CD4-positive, alpha-beta T cell (primary cell): ENCODE measurements at regions not wholly inside any gene's neighbourhood (a gene's known extent, or its start where the extent isn't known, plus 50 kb on each side); places are given as distances from the start of the nearest gene placed in this dataset.

ENCODE experiments used
- ATAC-seq: fragments of 200-7000 bp; cut with Tn5 transposase; one replicate; pipeline ENCODE4 v1.10.0; 2022; ENCODE audit warnings: mild to moderate bottlenecking; ENCODE audit not compliant: poor library complexity
- CTCF ChIA-PET: fragments of 350-600 bp; sonication (Branson Sonifier 250); formaldehyde crosslinking; loops from one replicate; lab custom pipeline; 2021; ENCODE audit warnings: antibody characterized with exemption, inconsistent platforms; lab: Charles Lee
- POLR2A ChIA-PET: fragments of 350-600 bp; sonication (Branson Sonifier 250); formaldehyde crosslinking; loops from one replicate; lab custom pipeline; 2021; ENCODE audit warnings: antibody characterized with exemption, inconsistent platforms; lab: Charles Lee
- DNase-seq, 14 experiments: peaks; one replicate each; pipeline ENCODE4 v3.0.0-alpha.2; 2013 to 2020; ENCODE audit warnings: mixed read lengths in 2 of 14
- H3K27ac ChIP-seq, 2 donors: one replicate each; pipeline versions ENCODE4 v1.5.1 to v1.7.0; 2013; ENCODE audit warnings: low read length in 2 of 2, low read depth in 1 of 2, mild to moderate bottlenecking in 1 of 2
- H3K27me3 ChIP-seq, 2 experiments: 1 replicate in 1 of 2; 2 replicates in 1 of 2; pipeline versions ENCODE4 v1.6.1 to v1.7.0; 2013; ENCODE audit warnings: low read length in 2 of 2, control low read depth in 1 of 2, mild to moderate bottlenecking in 1 of 2, moderate library complexity in 1 of 2; ENCODE audit not compliant: insufficient read depth in 2 of 2, control insufficient read depth in 1 of 2
- H3K36me3 ChIP-seq: one replicate; pipeline ENCODE4 v1.6.1; 2013; ENCODE audit warnings: low read length, control low read depth; ENCODE audit not compliant: insufficient read depth
- H3K4me1 ChIP-seq: one replicate; pipeline ENCODE4 v1.6.1; 2013; ENCODE audit warnings: low read length, control low read depth; ENCODE audit not compliant: insufficient read depth
- H3K4me3 ChIP-seq: one replicate; pipeline ENCODE4 v1.5.1; 2013; ENCODE audit warnings: mild to moderate bottlenecking, low read length, moderate library complexity
- H3K9me3 ChIP-seq, 2 experiments: 1 replicate in 1 of 2; 2 replicates in 1 of 2; pipeline versions ENCODE4 v1.6.1 to v1.7.0; 2013; ENCODE audit warnings: low read length in 2 of 2, mild to moderate bottlenecking in 2 of 2, control low read depth in 1 of 2, moderate library complexity in 1 of 2; ENCODE audit not compliant: control insufficient read depth in 1 of 2, insufficient read depth in 1 of 2
- H3K27ac Mint-ChIP-seq: one replicate; pipeline ENCODE4 v1.8.0; 2020; ENCODE audit warnings: mixed read lengths
- H3K27me3 Mint-ChIP-seq: one replicate; pipeline ENCODE4 v1.8.0; 2021; ENCODE audit warnings: mixed read lengths
- H3K36me3 Mint-ChIP-seq: one replicate; pipeline ENCODE4 v1.8.0; 2021; ENCODE audit warnings: low read depth, mixed read lengths
- H3K4me1 Mint-ChIP-seq: one replicate; pipeline ENCODE4 v1.8.0; 2021; ENCODE audit warnings: low read depth, mixed read lengths
- H3K4me3 Mint-ChIP-seq: one replicate; pipeline ENCODE4 v1.8.0; 2020; ENCODE audit warnings: mild to moderate bottlenecking, mixed read lengths
- H3K9me3 Mint-ChIP-seq: one replicate; pipeline ENCODE4 v1.8.0; 2020; ENCODE audit warnings: mixed read lengths
- intact Hi-C, 2 experiments: fragments of 100-400 bp; cut with DNase I in 1 of 2; cut with micrococcal nuclease in 1 of 2; formaldehyde crosslinking; loops; one replicate each; pipeline versions ENCODE4 v1.15.1 to v1.9.0; 2023 to 2025; cut with DNase I, micrococcal nuclease
- TF ChIP-seq, protein P1 (sequence below): fragments of 200-600 bp; IDR thresholded peaks from one replicate; pipeline ENCODE4 v1.8.0; 2022; ENCODE audit warnings: antibody characterized with exemption, mild to moderate bottlenecking

DNA sequence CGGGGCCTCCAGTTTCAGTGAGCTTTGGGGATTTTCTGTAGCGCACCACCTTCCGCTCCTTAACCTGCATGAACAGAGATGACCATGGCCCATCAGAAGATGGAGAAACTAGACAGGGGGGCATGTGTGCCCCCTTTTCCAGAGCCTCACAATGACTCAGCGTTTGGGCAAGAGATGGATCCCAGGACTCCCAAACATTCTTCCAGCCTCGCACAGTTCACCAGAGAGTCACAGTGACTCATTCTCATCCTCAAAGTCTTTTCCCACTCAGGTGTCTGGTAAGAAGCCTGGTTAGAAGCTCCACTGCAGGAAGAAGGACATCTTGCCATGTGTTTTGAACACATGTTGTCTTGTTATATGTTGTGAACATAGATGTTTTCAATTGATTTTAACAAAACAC is 76.2 kb upstream of the FRMD1 start:
- ATAC-seq (no peak), DNase-seq (no peak)
- CTCF ChIA-PET: no interaction called here
- Mint-ChIP-seq H3K36me3 (no peaks in the 10 kb centered on the region), H3K4me3 (no peak overlapping the region), H3K4me1 (no peaks in the 10 kb centered on the region), H3K9me3 (no peaks in the 10 kb centered on the region), H3K27me3 (peaks cover 36% of the 10 kb centered on the region), H3K27ac (no peak overlapping the region)
- intact Hi-C loops: no loop called here
- Histone ChIP-seq H3K27me3 (no peaks in the 10 kb centered on the region), H3K36me3 (no peaks in the 10 kb centered on the region), H3K9me3 (peaks cover 0 to 9% of the 10 kb centered on the region in 2 experiments), H3K4me3 (no peak overlapping the region), H3K4me1 (no peaks in the 10 kb centered on the region), H3K27ac (no peak overlapping the region)
- TF ChIP-seq, protein P1, sequence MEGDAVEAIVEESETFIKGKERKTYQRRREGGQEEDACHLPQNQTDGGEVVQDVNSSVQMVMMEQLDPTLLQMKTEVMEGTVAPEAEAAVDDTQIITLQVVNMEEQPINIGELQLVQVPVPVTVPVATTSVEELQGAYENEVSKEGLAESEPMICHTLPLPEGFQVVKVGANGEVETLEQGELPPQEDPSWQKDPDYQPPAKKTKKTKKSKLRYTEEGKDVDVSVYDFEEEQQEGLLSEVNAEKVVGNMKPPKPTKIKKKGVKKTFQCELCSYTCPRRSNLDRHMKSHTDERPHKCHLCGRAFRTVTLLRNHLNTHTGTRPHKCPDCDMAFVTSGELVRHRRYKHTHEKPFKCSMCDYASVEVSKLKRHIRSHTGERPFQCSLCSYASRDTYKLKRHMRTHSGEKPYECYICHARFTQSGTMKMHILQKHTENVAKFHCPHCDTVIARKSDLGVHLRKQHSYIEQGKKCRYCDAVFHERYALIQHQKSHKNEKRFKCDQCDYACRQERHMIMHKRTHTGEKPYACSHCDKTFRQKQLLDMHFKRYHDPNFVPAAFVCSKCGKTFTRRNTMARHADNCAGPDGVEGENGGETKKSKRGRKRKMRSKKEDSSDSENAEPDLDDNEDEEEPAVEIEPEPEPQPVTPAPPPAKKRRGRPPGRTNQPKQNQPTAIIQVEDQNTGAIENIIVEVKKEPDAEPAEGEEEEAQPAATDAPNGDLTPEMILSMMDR: no peak
- POLR2A ChIA-PET: no interaction called here

DNA sequence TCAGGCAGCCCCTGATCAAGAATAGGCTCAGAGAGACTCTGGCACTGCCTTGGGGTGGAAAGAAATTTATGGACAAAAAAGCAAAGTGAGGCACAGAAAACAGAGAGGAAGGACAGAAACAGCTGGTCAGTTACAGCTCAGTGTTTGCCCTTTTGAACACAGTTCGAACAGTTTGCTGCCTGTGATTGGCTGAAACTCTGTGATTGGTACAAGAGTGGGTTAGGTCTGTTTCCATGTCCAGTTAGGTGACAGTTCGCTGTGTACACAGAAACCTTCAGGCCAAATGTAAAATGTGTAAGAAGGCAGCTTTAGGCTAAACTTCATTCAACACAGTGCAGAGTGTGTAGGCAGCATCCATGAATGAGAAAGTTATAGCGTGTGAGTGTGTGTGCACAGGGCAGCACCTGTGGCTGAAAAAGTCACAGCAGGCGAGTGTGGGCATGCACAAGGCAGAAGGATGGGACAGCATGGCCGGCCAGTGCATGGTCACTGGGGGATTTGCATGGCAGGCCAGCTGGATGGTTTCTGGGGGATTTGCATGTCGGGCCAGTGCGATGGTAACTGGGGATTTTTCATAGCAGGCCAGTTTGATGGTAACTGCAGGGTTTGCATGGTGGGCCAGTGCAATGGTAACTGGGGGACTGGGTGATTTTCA is 75.4 kb upstream of the FRMD1 start:
- no peak overlapping the region for H3K27ac Mint-ChIP-seq

DNA sequence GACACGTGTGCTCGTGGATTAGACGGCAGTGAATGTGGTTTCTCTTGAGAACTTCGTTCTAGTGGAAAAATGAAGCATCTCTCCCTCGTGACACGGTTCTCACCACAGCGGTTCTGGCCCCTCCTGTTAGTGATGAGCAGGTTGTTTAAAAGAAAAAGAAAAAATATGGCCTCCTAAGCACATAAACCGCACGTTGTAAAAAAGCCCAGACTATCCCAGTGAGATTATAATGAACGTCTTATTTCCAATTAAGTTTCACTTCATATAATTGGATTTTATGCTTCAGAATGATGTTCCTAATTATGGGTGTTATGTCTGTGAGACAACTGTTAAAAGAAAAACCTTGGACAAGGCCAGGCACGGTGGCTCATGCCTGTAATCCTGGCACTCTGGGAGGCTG is 74.5 kb upstream of the FRMD1 start:
- H3K9me3 ChIP-seq: peaks cover 0 to 8% of the 10 kb centered on the region in 2 experiments
- TF ChIP-seq, protein P1: no peak
- ChIA-PET POLR2A (no interaction called here), CTCF (no interaction called here)
- Mint-ChIP-seq H3K27ac (no peak overlapping the region), H3K36me3 (no peaks in the 10 kb centered on the region), H3K9me3 (no peaks in the 10 kb centered on the region), H3K4me3 (no peak overlapping the region), H3K27me3 (peaks cover 38% of the 10 kb centered on the region), H3K4me1 (no peaks in the 10 kb centered on the region)
- DNase-seq (no peak), ATAC-seq (no peak)
- H3K4me1 ChIP-seq: no peaks in the 10 kb centered on the region
- H3K27me3 ChIP-seq: no peaks in the 10 kb centered on the region
- no peak overlapping the region for H3K4me3 ChIP-seq
- H3K27ac ChIP-seq: no peak overlapping the region
- H3K36me3 ChIP-seq: no peaks in the 10 kb centered on the region
- intact Hi-C loops: no loop called here

More for the DNA sequence above, 75.4 kb upstream of the FRMD1 start:
- no peaks in the 10 kb centered on the region for H3K4me1 Mint-ChIP-seq
- H3K27ac ChIP-seq: no peak overlapping the region
- intact Hi-C loops: no loop called here
- H3K4me1 ChIP-seq: no peaks in the 10 kb centered on the region
- no peak overlapping the region for H3K4me3 Mint-ChIP-seq
- no peak for ATAC-seq
- peaks cover 40% of the 10 kb centered on the region for H3K27me3 Mint-ChIP-seq
- ChIA-PET CTCF (no interaction called here), POLR2A (no interaction called here)
- DNase-seq: no peak
- no peaks in the 10 kb centered on the region for H3K9me3 Mint-ChIP-seq
- TF ChIP-seq, protein P1: no peak
- H3K27me3 ChIP-seq: no peaks in the 10 kb centered on the region
- no peak overlapping the region for H3K4me3 ChIP-seq
- no peaks in the 10 kb centered on the region for H3K36me3 Mint-ChIP-seq
- H3K36me3 ChIP-seq: no peaks in the 10 kb centered on the region
- peaks cover 0 to 9% of the 10 kb centered on the region in 2 experiments for H3K9me3 ChIP-seq
